RWPE1 (cell line): ENCODE measurements at regions not wholly inside any gene's neighbourhood (a gene's known extent, or its start where the extent isn't known, plus 50 kb on each side); places are given as distances from the start of the nearest gene placed in this dataset.

Experiments
- CTCF ChIA-PET: fragments of 350-600 bp; sonication (Branson Sonifier 250); formaldehyde crosslinking; extraction: SDS; loops from one replicate; lab custom pipeline; 2021; lab: Yijun Ruan, JAX
- POLR2A ChIA-PET: fragments of 400-600 bp; formaldehyde crosslinking; extraction: SDS; loops from one replicate; lab custom pipeline; 2020; ENCODE audit warnings: antibody characterized with exemption; ENCODE audit not compliant: low non-redundant PET; lab: Yijun Ruan, JAX
- DNase-seq: peaks from one replicate; pipeline ENCODE4 v3.0.0; 2012; ENCODE audit warnings: low spot score
- H3K27ac ChIP-seq: fragments of 450-650 bp; 2 replicates; pipeline ENCODE4 v1.5.1; 2017
- CTCF ChIP-seq: fragments of 450-650 bp; conservative IDR thresholded peaks from 2 replicates; pipeline ENCODE4 v1.5.1; 2017; ENCODE audit warnings: low read depth, mild to moderate bottlenecking

- no peak overlapping the region for H3K27ac ChIP-seq
- ChIA-PET POLR2A (no interaction called here), CTCF (no interaction called here)
- DNase-seq, result no peak
- TF ChIP-seq CTCF, result no peak
Measured at GRCh38 chr18:78818495-78818894, 161.1 kb upstream of the SALL3 start.

GRCh38 chr18:78818961-78819360, 160.7 kb upstream of the SALL3 start:
- ChIA-PET POLR2A (no interaction called here), CTCF (no interaction called here)
- H3K27ac ChIP-seq, result no peak overlapping the region
- TF ChIP-seq CTCF, result no peak
- DNase-seq, result no peak

GRCh38 chr18:78820161-78820834, 159.3 kb upstream of the SALL3 start:
- DNase-seq, result no peak
- CTCF ChIA-PET, result no interaction called here
- no peak overlapping the region for H3K27ac ChIP-seq
- TF ChIP-seq CTCF, result no peak
- POLR2A ChIA-PET, result no interaction called here

GRCh38 chr18:78821396-78821795, 158.2 kb upstream of the SALL3 start:
- ChIA-PET CTCF (no interaction called here), POLR2A (no interaction called here)
- DNase-seq, result no peak
- TF ChIP-seq CTCF, result no peak
- no peak overlapping the region for H3K27ac ChIP-seq

GRCh38 chr18:78822171-78822948, 157.3 kb upstream of the SALL3 start:
- no peak for TF ChIP-seq CTCF
- no peak for DNase-seq
- POLR2A ChIA-PET, result no interaction called here
- no peak overlapping the region for H3K27ac ChIP-seq
- CTCF ChIA-PET, result no interaction called here

- no peak for DNase-seq
- ChIA-PET CTCF (no interaction called here), POLR2A (no interaction called here)
- no peak for TF ChIP-seq CTCF
- no peak overlapping the region for H3K27ac ChIP-seq
Measured at GRCh38 chr18:78822949-78823285, 156.7 kb upstream of the SALL3 start.
